SK-N-SH treated with all-trans-retinoic acid at 6 μM for 48 hours (cell line): ENCODE measurements at regions not wholly inside any gene's neighbourhood (a gene's known extent, or its start where the extent isn't known, plus 50 kb on each side); places are given as distances from the start of the nearest gene placed in this dataset.

Experiments used
- ATAC-seq: fragments of 200-7000 bp; cut with Tn5 transposase; 3 replicates; pipeline ENCODE4 v1.9.1; 2020; ENCODE audit warnings: mild to moderate bottlenecking, moderate library complexity
- ARNTL ChIP-seq: fragments of 450-650 bp; formaldehyde crosslinking; IDR thresholded peaks from 2 replicates; pipeline ENCODE4 v1.5.0; 2020; ENCODE audit warnings: low read depth, mild to moderate bottlenecking, moderate library complexity, borderline replicate concordance
- BACH2 ChIP-seq: fragments of 250-450 bp; sonication (Bioruptor Pico); IDR thresholded peaks from 2 replicates; pipeline ENCODE4 v1.9.0; 2021; ENCODE audit warnings: mild to moderate bottlenecking, borderline replicate concordance
- CSDC2 ChIP-seq: fragments of 250-450 bp; sonication (Bioruptor Pico); IDR thresholded peaks from 2 replicates; pipeline ENCODE4 v1.5.0; 2020; ENCODE audit warnings: mild to moderate bottlenecking, moderate library complexity
- ESRRG ChIP-seq: fragments of 250-450 bp; sonication (Bioruptor Pico); IDR thresholded peaks from 2 replicates; pipeline ENCODE4 v1.6.1; 2021; ENCODE audit warnings: mild to moderate bottlenecking
- GLIS3 ChIP-seq: fragments of 250-450 bp; sonication (Bioruptor Pico); IDR thresholded peaks from 2 replicates; pipeline ENCODE4 v1.5.0; 2020; ENCODE audit warnings: mild to moderate bottlenecking, moderate library complexity
- ISL1 ChIP-seq: fragments of 250-450 bp; sonication (Bioruptor Pico); IDR thresholded peaks from 2 replicates; pipeline ENCODE4 v2.1.2; 2022; ENCODE audit warnings: mild to moderate bottlenecking, moderate library complexity
- OSR1 ChIP-seq: fragments of 250-450 bp; sonication (Bioruptor Pico); IDR thresholded peaks from 2 replicates; pipeline ENCODE4 v1.8.0; 2022; ENCODE audit warnings: moderate library complexity, mild to moderate bottlenecking, inconsistent platforms
- RARB ChIP-seq: fragments of 250-450 bp; sonication (Bioruptor Pico); IDR thresholded peaks from 2 replicates; pipeline ENCODE4 v1.8.0; 2021; ENCODE audit warnings: mild to moderate bottlenecking, moderate library complexity
- SNAI2 ChIP-seq: fragments of 250-450 bp; sonication (Bioruptor Pico); IDR thresholded peaks from 2 replicates; pipeline ENCODE4 v1.5.0; 2020; ENCODE audit warnings: mild to moderate bottlenecking, moderate library complexity
- TCF4 ChIP-seq: fragments of 250-450 bp; sonication (Bioruptor Pico); IDR thresholded peaks from 2 replicates; pipeline ENCODE4 v1.8.0; 2021; ENCODE audit warnings: mild to moderate bottlenecking, moderate library complexity, borderline replicate concordance
- TOX ChIP-seq: fragments of 250-450 bp; sonication (Bioruptor Pico); IDR thresholded peaks from 2 replicates; pipeline ENCODE4 v1.8.0; 2021; ENCODE audit warnings: mild to moderate bottlenecking, moderate library complexity, borderline replicate concordance
- ZFP3 ChIP-seq: fragments of 250-450 bp; sonication (Bioruptor Pico); IDR thresholded peaks from 2 replicates; pipeline ENCODE4 v1.5.0; 2020; ENCODE audit warnings: mild to moderate bottlenecking, moderate library complexity
- ZFP30 ChIP-seq: fragments of 450-650 bp; formaldehyde crosslinking; IDR thresholded peaks from 2 replicates; pipeline ENCODE4 v1.5.0; 2022; ENCODE audit warnings: mild to moderate bottlenecking, moderate library complexity
- ZNF565 ChIP-seq: fragments of 450-650 bp; formaldehyde crosslinking; conservative IDR thresholded peaks from 2 replicates; pipeline ENCODE4 v1.5.0; 2020; ENCODE audit warnings: low read depth, mild to moderate bottlenecking, moderate library complexity
- ZNF70 ChIP-seq: fragments of 450-650 bp; formaldehyde crosslinking; IDR thresholded peaks from 2 replicates; pipeline ENCODE4 v1.5.0; 2020; ENCODE audit warnings: mild to moderate bottlenecking, moderate library complexity
- ZNF8 ChIP-seq: fragments of 450-650 bp; formaldehyde crosslinking; IDR thresholded peaks from 2 replicates; pipeline ENCODE4 v1.5.0; 2020; ENCODE audit warnings: mild to moderate bottlenecking, moderate library complexity
- TF ChIP-seq, protein P1 (sequence below): fragments of 250-450 bp; sonication (Bioruptor Pico); IDR thresholded peaks from 2 replicates; pipeline ENCODE4 v1.8.0; 2020; ENCODE audit warnings: mild to moderate bottlenecking, moderate library complexity, borderline replicate concordance
- TF ChIP-seq, protein P2 (sequence below): fragments of 250-450 bp; sonication (Bioruptor Pico); IDR thresholded peaks from 2 replicates; pipeline ENCODE4 v1.5.1; 2021; ENCODE audit warnings: mild to moderate bottlenecking, moderate library complexity
- TF ChIP-seq, protein P3 (sequence below): fragments of 250-450 bp; sonication (Bioruptor Pico); IDR thresholded peaks from 2 replicates; pipeline ENCODE4 v1.5.0; 2020; ENCODE audit warnings: mild to moderate bottlenecking, moderate library complexity
- TF ChIP-seq, protein P4 (sequence below): fragments of 250-450 bp; sonication (Bioruptor Pico); IDR thresholded peaks from 2 replicates; pipeline ENCODE4 v1.5.1; 2020; ENCODE audit warnings: low read depth, mild to moderate bottlenecking, moderate library complexity
- TF ChIP-seq, protein P5 (sequence below): fragments of 250-450 bp; sonication (Bioruptor Pico); IDR thresholded peaks from 2 replicates; pipeline ENCODE4 v1.8.0; 2021; ENCODE audit warnings: low read depth, mild to moderate bottlenecking, moderate library complexity, borderline replicate concordance

DNA sequence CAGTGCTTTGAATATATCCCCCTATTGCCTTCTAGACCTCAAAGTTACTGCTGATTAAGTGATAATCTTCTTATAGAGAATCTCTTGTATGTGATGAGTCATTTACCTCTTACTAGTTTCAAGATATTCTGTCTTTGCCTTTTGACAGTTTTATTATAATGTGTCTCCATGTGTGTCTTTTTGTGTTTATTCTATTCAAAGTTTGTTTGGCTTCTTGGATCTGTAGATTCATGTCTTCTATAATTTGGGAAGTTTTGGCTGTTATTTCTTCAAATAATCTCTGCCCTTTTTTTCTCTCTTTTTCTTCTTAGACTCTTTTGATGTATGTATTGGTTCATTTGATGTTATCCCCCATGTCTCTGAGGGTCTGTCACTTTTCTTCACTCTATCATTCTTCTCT is 915.7 kb upstream of the GRIA3 start:
- TF ChIP-seq, protein P1, sequence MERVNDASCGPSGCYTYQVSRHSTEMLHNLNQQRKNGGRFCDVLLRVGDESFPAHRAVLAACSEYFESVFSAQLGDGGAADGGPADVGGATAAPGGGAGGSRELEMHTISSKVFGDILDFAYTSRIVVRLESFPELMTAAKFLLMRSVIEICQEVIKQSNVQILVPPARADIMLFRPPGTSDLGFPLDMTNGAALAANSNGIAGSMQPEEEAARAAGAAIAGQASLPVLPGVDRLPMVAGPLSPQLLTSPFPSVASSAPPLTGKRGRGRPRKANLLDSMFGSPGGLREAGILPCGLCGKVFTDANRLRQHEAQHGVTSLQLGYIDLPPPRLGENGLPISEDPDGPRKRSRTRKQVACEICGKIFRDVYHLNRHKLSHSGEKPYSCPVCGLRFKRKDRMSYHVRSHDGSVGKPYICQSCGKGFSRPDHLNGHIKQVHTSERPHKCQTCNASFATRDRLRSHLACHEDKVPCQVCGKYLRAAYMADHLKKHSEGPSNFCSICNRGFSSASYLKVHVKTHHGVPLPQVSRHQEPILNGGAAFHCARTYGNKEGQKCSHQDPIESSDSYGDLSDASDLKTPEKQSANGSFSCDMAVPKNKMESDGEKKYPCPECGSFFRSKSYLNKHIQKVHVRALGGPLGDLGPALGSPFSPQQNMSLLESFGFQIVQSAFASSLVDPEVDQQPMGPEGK (CRISPR knock-in tag): no peak
- TF ChIP-seq ZNF565 (CRISPR knock-in tag) (no peak), ZNF8 (CRISPR knock-in tag) (no peak), GLIS3 (CRISPR knock-in tag) (no peak), ESRRG (CRISPR knock-in tag) (no peak), ARNTL (CRISPR knock-in tag) (no peak), TCF4 (no peak), TOX (CRISPR knock-in tag) (no peak)
- TF ChIP-seq, protein P2, sequence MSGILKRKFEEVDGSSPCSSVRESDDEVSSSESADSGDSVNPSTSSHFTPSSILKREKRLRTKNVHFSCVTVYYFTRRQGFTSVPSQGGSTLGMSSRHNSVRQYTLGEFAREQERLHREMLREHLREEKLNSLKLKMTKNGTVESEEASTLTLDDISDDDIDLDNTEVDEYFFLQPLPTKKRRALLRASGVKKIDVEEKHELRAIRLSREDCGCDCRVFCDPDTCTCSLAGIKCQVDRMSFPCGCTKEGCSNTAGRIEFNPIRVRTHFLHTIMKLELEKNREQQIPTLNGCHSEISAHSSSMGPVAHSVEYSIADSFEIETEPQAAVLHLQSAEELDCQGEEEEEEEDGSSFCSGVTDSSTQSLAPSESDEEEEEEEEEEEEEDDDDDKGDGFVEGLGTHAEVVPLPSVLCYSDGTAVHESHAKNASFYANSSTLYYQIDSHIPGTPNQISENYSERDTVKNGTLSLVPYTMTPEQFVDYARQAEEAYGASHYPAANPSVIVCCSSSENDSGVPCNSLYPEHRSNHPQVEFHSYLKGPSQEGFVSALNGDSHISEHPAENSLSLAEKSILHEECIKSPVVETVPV (CRISPR knock-in tag): no peak
- TF ChIP-seq, protein P3, sequence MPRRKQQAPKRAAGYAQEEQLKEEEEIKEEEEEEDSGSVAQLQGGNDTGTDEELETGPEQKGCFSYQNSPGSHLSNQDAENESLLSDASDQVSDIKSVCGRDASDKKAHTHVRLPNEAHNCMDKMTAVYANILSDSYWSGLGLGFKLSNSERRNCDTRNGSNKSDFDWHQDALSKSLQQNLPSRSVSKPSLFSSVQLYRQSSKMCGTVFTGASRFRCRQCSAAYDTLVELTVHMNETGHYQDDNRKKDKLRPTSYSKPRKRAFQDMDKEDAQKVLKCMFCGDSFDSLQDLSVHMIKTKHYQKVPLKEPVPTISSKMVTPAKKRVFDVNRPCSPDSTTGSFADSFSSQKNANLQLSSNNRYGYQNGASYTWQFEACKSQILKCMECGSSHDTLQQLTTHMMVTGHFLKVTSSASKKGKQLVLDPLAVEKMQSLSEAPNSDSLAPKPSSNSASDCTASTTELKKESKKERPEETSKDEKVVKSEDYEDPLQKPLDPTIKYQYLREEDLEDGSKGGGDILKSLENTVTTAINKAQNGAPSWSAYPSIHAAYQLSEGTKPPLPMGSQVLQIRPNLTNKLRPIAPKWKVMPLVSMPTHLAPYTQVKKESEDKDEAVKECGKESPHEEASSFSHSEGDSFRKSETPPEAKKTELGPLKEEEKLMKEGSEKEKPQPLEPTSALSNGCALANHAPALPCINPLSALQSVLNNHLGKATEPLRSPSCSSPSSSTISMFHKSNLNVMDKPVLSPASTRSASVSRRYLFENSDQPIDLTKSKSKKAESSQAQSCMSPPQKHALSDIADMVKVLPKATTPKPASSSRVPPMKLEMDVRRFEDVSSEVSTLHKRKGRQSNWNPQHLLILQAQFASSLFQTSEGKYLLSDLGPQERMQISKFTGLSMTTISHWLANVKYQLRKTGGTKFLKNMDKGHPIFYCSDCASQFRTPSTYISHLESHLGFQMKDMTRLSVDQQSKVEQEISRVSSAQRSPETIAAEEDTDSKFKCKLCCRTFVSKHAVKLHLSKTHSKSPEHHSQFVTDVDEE (CRISPR knock-in tag): no peak
- TF ChIP-seq, protein P4, sequence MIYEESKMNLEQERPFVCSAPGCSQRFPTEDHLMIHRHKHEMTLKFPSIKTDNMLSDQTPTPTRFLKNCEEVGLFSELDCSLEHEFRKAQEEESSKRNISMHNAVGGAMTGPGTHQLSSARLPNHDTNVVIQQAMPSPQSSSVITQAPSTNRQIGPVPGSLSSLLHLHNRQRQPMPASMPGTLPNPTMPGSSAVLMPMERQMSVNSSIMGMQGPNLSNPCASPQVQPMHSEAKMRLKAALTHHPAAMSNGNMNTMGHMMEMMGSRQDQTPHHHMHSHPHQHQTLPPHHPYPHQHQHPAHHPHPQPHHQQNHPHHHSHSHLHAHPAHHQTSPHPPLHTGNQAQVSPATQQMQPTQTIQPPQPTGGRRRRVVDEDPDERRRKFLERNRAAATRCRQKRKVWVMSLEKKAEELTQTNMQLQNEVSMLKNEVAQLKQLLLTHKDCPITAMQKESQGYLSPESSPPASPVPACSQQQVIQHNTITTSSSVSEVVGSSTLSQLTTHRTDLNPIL: no peak
- ATAC-seq: no peak

DNA sequence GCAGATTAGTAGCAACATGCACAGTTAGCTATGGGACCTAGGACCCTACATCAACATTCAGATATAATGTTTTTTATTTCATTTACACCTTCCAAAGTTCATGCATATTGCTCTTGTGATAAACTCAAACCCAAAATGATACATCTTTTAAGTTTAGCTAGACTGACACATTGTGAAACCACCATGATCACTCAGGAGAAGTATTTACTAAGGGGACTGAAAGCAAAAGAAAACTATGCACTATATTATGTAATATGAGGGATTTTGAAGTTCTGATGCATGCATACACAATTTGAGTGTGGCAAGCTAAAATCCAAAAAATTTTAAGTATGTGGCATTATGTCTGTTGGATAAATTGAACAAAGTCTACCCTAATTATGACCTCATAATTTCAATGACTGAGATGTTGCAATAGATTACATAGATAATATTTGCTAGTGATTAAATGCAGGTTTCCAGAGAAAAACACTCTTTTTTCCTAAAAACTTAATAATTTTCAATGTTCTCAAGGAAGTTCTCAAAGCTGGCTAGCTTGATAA is 914.8 kb upstream of the GRIA3 start:
- no peak for TF ChIP-seq ARNTL (CRISPR knock-in tag)
- TF ChIP-seq ZFP3 (CRISPR knock-in tag): no peak
- no peak for TF ChIP-seq CSDC2 (CRISPR knock-in tag)
- TF ChIP-seq OSR1 (CRISPR knock-in tag): no peak
- TF ChIP-seq, protein P1 (CRISPR knock-in tag): no peak
- TF ChIP-seq, protein P3 (CRISPR knock-in tag): no peak
- TF ChIP-seq GLIS3 (CRISPR knock-in tag): no peak
- TF ChIP-seq ZNF70: no peak
- ATAC-seq: no peak

DNA sequence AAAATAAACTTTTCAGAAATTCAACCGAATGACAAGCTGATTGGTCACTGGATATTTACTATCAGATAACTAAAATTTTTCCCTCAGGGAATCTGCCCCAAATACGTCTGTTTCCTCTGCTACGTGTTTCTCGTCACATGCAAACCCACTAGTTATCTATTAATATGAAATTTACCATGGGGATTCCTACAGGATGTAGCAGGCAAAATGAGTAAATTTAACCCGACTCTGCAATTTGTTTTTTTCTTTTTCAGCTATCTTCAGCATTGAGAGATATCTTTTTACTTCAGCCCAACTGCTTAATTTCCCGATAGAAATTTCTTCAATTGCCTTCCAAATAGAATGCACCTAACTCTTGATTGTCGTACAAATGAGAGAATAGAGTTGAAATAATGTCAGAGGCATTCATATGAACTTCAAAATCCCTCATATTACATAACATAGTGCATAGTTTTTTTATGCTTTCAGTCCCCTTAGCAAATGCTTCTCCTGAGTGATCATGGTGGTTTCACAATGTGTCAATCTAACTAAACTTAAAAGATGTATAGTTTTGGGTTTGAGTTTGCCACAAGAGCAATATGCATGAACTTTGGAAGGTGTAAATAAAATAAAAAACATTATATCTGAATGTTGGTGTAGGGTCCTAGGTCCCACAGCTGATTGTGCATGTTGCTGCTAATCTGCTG is 913.1 kb upstream of the GRIA3 start:
- no peak for ATAC-seq
- no peak for TF ChIP-seq ZNF565 (CRISPR knock-in tag)
- TF ChIP-seq ZNF70: no peak
- no peak for TF ChIP-seq ZFP30 (CRISPR knock-in tag)
- TF ChIP-seq ESRRG (CRISPR knock-in tag): no peak
- no peak for TF ChIP-seq BACH2
- TF ChIP-seq SNAI2: no peak
- TF ChIP-seq, protein P4: no peak
- no peak for TF ChIP-seq RARB (CRISPR knock-in tag)
- TF ChIP-seq ISL1 (CRISPR knock-in tag): no peak
- TF ChIP-seq, protein P5, sequence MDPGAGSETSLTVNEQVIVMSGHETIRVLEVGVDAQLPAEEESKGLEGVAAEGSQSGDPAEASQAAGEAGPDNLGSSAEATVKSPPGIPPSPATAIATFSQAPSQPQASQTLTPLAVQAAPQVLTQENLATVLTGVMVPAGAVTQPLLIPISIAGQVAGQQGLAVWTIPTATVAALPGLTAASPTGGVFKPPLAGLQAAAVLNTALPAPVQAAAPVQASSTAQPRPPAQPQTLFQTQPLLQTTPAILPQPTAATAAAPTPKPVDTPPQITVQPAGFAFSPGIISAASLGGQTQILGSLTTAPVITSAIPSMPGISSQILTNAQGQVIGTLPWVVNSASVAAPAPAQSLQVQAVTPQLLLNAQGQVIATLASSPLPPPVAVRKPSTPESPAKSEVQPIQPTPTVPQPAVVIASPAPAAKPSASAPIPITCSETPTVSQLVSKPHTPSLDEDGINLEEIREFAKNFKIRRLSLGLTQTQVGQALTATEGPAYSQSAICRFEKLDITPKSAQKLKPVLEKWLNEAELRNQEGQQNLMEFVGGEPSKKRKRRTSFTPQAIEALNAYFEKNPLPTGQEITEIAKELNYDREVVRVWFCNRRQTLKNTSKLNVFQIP (CRISPR knock-in tag): no peak
- no peak for TF ChIP-seq ZFP3 (CRISPR knock-in tag)
